BJ (cell line): ENCODE measurements at regions not wholly inside any gene's neighbourhood (a gene's known extent, or its start where the extent isn't known, plus 50 kb on each side); places are given as distances from the start of the nearest gene placed in this dataset.

Source experiments
- CTCF ChIA-PET: fragments of 350-600 bp; formaldehyde crosslinking; extraction: SDS; loops from one replicate; lab custom pipeline; 2021; ENCODE audit warnings: antibody characterized with exemption, inconsistent platforms; lab: Yijun Ruan, JAX
- POLR2A ChIA-PET: fragments of 300-600 bp; sonication (Branson Sonifier 250); formaldehyde crosslinking; extraction: SDS; loops from one replicate; lab custom pipeline; 2021; ENCODE audit warnings: antibody characterized with exemption; lab: Charles Lee
- DNase-seq: peaks from one replicate; pipeline ENCODE4 v3.0.0-alpha.2; 2011; ENCODE audit warnings: low read depth
- H3K27me3 ChIP-seq: 2 replicates; pipeline ENCODE4 v1.6.0; 2011; ENCODE audit warnings: low read length; ENCODE audit not compliant: control insufficient read depth, insufficient read depth
- H3K36me3 ChIP-seq: 2 replicates; pipeline ENCODE4 v1.5.1; 2011; ENCODE audit warnings: low read length; ENCODE audit not compliant: control insufficient read depth, insufficient read depth
- H3K4me3 ChIP-seq: 2 replicates; pipeline ENCODE4 v1.5.1; 2011; ENCODE audit warnings: low read depth, mild to moderate bottlenecking, control low read depth, low read length
- CTCF ChIP-seq: IDR thresholded peaks from 2 replicates; pipeline ENCODE4 v1.5.1; 2011; ENCODE audit warnings: low read depth, mild to moderate bottlenecking, control low read depth, inconsistent platforms, low read length, moderate library complexity; ENCODE audit not compliant: insufficient read depth

- Histone ChIP-seq H3K27me3 (no peaks in the 10 kb centered on the region), H3K36me3 (no peaks in the 10 kb centered on the region), H3K4me3 (peak overlapping the region; percentile 82)
- POLR2A ChIA-PET, result interaction anchor here (0.6 to 5.8 kb wide), 7 partner anchors 11 to 78 kb away, joined by 3 to 83 read pairs (median 6); a partner anchor contains a TSS
- DNase-seq, result no peak
- no peak for TF ChIP-seq CTCF
- CTCF ChIA-PET, result interaction anchor here (0.5 to 0.6 kb wide), 2 partner anchors 33 to 327 kb away, joined by 3 read pairs; no protein-coding TSS in a partner anchor
These were observed 107.7 kb downstream of the HFE start for GRCh38 chr6:26194816-26195375.

- POLR2A ChIA-PET, result interaction anchor here (0.6 to 5.8 kb wide), 9 partner anchors 11 to 90 kb away, joined by 3 to 83 read pairs (median 5); a partner anchor contains a TSS
- Histone ChIP-seq H3K4me3 (peak overlapping the region; percentile 82), H3K27me3 (no peaks in the 10 kb centered on the region), H3K36me3 (no peaks in the 10 kb centered on the region)
- no peak for TF ChIP-seq CTCF
- CTCF ChIA-PET, result interaction anchor here (0.6 kb wide), 1 partner anchor 327 kb away, joined by 3 read pairs; no protein-coding TSS in a partner anchor
- peak; percentile 86 for DNase-seq
These were observed 108.2 kb downstream of the HFE start for GRCh38 chr6:26195376-26195923.

- TF ChIP-seq CTCF, result no peak
- ChIA-PET POLR2A (interaction anchor here (0.6 to 5.8 kb wide), 16 partner anchors 8 to 1698 kb away, joined by 3 to 83 read pairs (median 6); a partner anchor contains a TSS), CTCF (interaction anchor here (1.1 to 1.2 kb wide), 2 partner anchors 70 to 131 kb away, joined by 3 to 5 read pairs; no protein-coding TSS in a partner anchor)
- peak overlapping the region; percentile 82 for H3K4me3 ChIP-seq
- DNase-seq, result no peak
- H3K36me3 ChIP-seq, result no peaks in the 10 kb centered on the region
- H3K27me3 ChIP-seq, result no peaks in the 10 kb centered on the region
These were observed 109.0 kb downstream of the HFE start for GRCh38 chr6:26195924-26196845.

- ChIA-PET POLR2A (interaction anchor here (0.6 to 5.8 kb wide), 12 partner anchors 8 to 1697 kb away, joined by 3 to 83 read pairs (median 7); a partner anchor contains a TSS), CTCF (interaction anchor here (0.6 to 2.2 kb wide), 4 partner anchors 11 to 398 kb away, joined by 3 to 5 read pairs (median 4); no protein-coding TSS in a partner anchor)
- DNase-seq, result peak; percentile 83
- 0 out of 2 replicates have a peak, but pooled peaks have one; percentile 13 for TF ChIP-seq CTCF
- Histone ChIP-seq H3K36me3 (no peaks in the 10 kb centered on the region), H3K27me3 (no peaks in the 10 kb centered on the region), H3K4me3 (peak overlapping the region; percentile 82)
These were observed 109.8 kb downstream of the HFE start for GRCh38 chr6:26196846-26197635.
